HG02981 (cell line): ENCODE measurements at regions not wholly inside any gene's neighbourhood (a gene's known extent, or its start where the extent isn't known, plus 50 kb on each side); places are given as distances from the start of the nearest gene placed in this dataset.

Experiments used
- ATAC-seq: cut with Tn5 transposase; IDR thresholded peaks from one replicate; pipeline ENCODE4 v1.9.1; 2021; ENCODE audit warnings: mild to moderate bottlenecking, moderate library complexity; ENCODE audit not compliant: unreplicated experiment

DNA sequence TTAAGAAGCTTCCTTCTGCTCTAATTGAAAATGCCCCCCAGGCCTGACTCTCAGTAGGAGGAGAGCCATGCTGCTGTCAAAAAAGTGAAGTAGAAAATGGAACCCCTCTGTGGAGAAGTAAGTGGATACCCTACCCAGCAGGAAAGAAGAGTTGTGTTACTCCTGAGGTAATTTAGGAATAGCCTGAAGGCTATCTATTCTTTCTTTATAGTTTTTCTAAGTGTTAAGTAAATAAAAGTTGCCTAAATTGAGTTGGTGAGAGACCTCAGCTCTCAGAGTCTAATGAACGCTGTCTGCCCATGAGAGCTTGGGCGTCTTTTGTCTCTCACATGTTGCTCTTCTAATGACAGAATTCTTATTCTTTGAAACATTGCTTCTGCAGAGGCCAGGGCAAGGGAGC lies 116.2 kb downstream of the NSUN3 start:
- no peak for ATAC-seq

DNA sequence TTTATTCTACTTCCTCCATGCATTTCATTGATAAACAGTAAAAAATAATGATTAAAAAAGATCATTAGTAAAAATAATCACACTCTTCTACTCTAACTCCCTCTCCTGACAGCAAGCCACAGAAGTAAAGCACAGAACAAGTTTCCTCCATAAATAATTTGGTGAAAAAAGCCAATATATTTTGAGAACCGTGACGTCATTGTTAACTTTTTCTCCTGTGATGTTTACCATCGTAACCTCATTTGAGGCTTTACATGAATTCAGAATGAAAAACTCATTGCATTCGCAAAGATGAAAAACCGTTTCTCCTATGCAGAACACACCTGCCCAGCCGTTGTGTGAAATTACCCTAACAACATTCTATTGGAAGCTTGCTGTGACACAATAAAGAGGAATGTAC lies 120.7 kb downstream of the NSUN3 start:
- no peak for ATAC-seq

DNA sequence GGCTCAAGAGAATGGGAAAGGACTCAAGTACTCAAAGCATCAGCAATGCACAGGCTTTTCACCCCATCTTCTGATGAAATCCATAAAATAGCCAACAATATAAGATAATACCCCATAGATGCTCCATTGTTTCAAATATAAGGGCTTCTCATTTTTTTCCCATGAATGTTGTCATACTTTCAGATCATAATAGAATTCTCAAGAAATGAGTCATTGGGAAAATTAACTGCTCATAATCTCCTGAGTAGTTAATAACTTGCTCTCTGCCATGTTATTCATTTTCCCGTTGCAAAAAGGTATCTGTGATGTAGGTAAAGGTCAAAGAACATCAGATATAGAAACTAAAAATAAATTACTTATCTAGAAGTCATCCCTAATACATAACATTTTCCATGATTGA lies 121.9 kb downstream of the NSUN3 start:
- no peak for ATAC-seq

DNA sequence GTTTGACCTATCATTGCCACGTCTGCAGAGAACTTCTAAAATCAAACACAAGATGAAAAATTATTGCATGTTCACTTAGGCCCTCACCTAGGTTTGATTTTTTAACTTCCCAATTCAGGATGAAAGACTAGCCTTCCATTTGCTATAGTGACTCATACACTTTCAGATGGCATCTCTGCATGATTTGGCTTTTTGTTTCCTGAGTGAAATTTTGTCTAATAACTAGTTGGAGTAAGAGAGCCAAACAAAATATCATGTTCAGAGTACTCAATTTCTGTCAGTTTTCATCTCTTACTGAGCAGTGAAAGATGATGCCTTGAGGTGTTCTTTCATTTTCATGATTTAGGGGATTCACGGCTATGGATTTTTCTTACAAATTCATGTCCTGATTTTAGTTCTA lies 122.9 kb downstream of the NSUN3 start:
- ATAC-seq: no peak

DNA sequence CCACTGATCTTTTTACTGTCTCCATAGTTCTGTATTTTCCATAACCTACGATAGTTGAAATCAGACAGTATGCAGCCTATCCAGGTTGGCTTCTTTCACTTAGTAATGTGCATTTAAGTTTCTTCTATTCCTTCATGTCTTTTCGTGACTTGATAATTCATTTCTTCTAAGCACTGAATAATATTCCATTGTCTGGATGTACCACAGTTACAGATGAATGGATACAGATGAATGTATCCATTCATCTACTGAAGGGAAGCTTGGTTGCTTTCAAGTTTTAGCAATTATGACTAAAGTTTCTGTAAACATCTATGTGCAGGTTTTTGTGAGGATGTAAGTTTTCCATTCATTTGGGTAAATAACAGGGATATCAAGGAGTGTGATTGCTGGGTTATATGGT lies 124.8 kb downstream of the NSUN3 start:
- no peak for ATAC-seq

DNA sequence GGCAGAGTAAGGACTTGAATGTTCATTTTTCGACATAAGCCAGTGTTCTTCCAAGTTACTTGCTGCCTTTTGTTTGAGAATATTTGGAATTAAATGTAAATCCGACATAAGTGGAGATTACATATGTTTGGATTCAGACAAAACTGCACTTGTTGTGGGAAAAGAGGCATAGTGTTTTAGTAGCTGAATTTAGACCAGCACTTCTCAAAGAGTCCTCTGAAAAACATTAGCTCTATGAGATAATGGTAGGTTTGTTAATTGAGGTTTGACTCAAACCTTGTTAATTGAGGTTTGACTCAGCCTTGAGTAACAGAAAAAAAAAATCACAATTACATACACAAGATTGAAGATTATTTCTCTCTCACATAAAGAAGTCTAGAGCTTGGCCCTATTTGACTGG lies 132.5 kb downstream of the NSUN3 start:
- ATAC-seq: no peak

DNA sequence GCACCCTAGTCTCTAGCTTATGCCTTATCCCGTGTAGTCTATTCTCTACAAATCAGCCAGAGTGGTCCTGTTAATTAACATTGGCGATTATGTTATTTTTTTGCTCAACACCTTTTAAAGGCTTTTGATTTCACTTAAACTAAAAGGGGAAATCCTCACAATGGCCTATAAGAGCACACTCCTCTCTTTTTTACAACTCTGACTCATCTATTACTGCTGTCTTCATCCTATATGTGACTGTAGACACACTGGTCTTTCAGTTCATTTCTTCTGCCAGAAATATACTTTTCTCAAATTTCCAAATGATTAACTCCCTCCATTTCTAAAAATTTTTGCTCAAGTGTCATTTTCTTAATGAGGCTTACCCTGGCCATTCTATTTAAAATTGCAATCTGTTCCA lies 143.4 kb downstream of the NSUN3 start:
- ATAC-seq: no peak

GRCh38 chr3:94210256-94210655 lies 147.4 kb downstream of the NSUN3 start:
- ATAC-seq: no peak

GRCh38 chr3:94217406-94217805 lies 154.5 kb downstream of the NSUN3 start:
- ATAC-seq: no peak

DNA sequence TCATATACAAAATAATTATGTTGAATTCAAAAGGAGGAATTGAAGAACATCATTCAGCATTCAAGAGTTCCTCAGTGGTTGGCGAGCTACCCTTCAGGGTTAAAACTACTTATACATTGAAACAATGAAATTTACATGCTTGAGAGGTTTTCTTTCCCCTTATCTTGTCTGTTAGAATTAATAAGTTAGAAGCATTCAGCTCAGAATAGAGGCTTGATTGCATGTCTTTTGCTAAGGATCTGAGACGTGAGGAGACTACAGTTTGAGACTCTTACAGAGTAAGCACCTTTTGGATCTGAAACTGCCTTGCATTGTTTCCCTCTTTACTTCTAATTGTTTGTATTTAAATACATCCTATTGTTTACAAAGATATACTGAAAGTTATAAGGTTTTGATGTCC lies 157.6 kb downstream of the NSUN3 start:
- ATAC-seq: no peak

DNA sequence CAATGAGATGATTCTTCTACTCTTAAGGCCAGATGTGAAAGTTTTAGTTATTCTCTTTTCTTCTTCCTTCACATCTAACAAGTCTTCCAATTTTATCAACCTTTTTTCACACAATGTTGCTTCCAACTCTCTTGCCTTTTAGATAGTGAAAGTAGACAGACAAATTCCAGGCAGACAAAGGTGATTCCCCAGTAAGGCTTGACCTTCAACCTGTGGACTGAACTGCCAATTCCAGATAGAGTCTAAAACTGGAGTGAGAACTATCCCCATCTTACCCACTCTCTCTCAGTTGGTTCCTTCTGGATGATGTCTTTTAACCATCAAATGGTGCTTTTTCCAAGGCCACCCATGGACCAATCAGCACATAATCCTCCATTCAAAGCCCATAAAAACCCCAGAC lies 159.0 kb downstream of the NSUN3 start:
- ATAC-seq: no peak

DNA sequence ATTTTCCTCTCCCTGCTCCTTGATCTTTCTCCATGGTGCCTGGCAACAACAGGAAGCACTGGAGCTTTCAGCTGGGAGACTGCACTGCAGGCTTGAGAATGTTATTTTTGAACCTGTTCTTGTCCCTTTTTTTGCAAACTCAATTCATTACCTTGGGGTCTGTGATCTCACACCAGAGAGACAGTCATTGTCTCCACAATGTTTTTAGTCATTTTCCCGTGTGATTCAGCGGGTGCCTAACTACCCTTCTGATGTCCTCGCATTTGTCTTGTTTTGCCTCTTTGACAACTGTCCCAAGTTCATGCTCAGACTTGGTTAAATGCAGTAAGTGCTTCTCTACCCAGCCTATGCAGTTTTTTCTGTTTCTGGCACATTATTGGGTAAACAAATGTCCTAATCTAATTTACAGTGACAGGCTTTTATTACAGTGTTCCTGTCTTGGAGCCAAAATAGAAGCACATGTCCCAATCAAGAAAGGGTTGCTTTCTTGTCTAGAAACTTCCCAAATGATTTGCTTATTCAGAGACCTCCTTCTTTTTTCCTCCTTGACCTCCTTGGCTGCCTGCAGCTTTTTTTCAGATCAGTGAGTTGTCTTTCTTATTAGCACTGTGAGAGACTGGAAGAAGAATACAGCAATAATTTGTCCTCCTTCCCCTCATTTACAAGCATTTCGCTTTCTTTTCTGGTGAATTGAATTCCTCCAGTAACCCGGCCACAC lies 162.4 kb downstream of the NSUN3 start:
- ATAC-seq: no peak

DNA sequence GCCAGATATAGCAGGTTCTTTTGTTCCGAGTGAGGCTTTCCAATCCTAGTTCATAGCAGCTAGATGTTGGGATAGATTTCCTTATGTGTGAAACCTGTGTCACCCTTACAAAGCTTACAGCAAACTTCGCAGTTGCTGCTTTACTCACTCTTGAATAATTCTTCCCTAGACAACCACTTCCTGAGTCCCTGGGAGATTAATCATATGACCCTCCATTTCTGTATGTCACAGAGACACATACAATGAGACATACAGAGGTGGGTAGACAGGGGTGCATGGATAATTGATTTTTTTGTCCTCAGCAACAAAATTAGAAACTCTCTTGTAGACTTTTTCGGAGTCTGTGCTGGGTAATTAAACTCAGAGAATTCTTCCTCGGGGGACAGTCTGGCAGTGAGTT lies 163.2 kb downstream of the NSUN3 start:
- no peak for ATAC-seq

DNA sequence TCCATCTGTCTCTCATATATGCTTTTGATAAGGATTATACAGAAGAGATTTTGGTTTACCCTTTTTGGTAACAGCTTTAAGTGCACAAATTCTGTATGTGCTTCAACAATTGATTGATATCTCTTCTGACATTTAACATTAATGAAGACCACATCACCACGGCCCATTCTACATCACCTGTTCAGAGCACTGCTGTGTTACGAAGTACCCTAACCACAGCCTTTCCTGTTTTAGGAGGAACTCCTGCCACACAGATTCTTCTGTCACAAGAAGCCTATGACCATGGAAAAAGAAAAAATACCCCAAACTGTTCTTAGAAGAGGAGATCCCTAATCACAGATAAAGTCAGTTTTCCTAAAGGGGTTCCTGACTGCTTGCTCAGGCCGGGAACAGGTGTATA lies 170.1 kb downstream of the NSUN3 start:
- ATAC-seq: no peak

DNA sequence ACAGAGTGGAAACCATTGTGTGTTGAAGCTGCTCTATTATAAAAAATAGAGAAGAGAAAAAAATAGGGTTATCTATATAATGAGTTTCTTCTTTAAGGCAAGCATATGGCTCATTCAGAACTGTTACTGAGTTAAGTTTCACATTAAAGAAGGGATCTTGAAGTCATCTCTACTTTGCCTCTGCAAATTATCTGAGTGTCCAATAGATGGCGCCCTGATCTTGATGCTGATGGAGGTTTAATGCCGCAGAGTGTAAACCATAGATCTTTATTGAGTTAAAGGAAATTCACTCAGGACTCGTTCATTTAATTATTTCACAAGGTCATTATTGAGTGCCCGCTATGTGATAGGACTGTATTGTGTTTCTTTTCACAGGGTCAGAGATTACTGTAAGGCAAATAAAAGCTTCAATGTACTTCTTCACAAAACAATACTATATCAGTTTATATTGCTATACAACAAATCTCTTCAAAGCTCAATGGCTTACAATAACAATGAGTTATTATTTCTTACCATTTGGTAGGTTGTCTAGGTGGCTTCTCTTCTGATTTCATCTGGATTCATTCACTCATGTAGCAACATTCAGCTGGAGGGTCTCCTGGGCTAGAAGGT lies 171.4 kb downstream of the NSUN3 start:
- peak; percentile 80 for ATAC-seq

DNA sequence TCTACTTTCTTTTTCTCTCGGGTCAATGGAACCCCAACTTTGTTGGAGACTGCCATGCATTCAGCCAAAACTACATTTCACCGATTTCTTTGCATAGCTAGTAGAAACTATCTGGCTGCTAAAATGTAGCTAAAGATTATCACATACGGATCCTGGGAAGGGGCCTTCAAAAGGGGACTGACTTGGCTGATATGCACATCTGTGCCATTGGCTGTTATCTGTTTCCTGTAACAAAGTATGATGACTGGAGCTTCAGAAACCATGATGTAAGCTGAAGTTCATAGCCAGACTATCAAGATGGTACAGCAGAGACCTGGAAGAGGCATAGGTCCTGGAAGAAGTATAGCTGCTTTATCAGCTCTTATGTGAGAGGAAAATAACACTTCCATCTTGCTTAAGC lies 179.1 kb downstream of the NSUN3 start:
- no peak for ATAC-seq

DNA sequence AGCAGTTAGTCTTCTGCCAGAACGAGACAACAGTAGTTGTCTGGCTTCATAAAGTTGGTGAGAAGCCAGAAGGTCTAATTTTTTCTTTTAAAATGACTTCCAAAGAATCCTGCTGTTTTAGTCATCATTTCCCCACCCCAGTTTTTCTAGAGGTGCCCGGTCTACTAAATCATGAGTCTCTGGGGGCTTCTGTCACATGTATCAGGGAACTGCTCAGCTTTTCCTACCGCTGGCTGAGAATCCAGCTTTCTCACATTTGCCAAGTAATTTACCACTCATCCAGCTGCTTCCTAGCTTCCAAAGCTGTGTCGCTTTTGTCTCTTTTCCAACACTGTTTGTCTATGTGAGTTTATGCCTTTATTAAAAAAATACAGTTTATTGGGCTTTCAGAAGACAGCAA lies 183.3 kb downstream of the NSUN3 start:
- ATAC-seq: no peak

GRCh38 chr3:94248042-94248441 lies 185.2 kb downstream of the NSUN3 start:
- ATAC-seq: no peak

GRCh38 chr3:94249491-94250079 lies 186.7 kb downstream of the NSUN3 start:
- peak; percentile 90 for ATAC-seq

- ATAC-seq: no peak
Observed at GRCh38 chr3:94251566-94251965, 188.7 kb downstream of the NSUN3 start.

- ATAC-seq: no peak
Observed at GRCh38 chr3:94252316-94252715, 189.5 kb downstream of the NSUN3 start.
